Natural killer cell treated with Interleukin-12 subunit alpha and Interleukin-12 subunit beta and Interleukin-15 and Interleukin-18, amount 100 ng/mL, for 72 hours (primary cell): ENCODE measurements at regions not wholly inside any gene's neighbourhood (a gene's known extent, or its start where the extent isn't known, plus 50 kb on each side); places are given as distances from the start of the nearest gene placed in this dataset.
A peak's percentile ranks its signal among the peaks of the same experiment; 100 is the strongest.

ENCODE experiments used
- ATAC-seq, 2 donors: fragments of 150-1000 bp; cut with Tn5 transposase in 1 of 2; sonication (Bioruptor Pico), chemical (Tn5 transposase) in 1 of 2; 2 replicates each; pipeline ENCODE4 v1.10.0; 2021
- DNase-seq: peaks from one replicate; pipeline ENCODE4 v3.0.0; 2022; ENCODE audit warnings: low spot score
- H3K27ac Mint-ChIP-seq, 2 donors: 1 replicate in 1 of 2; 2 replicates in 1 of 2; pipeline ENCODE4 v1.8.0; 2022; ENCODE audit warnings: mixed read lengths in 2 of 2, mild to moderate bottlenecking in 1 of 2, moderate library complexity in 1 of 2
- H3K27me3 Mint-ChIP-seq, 2 donors: 1 replicate in 1 of 2; 2 replicates in 1 of 2; pipeline ENCODE4 v1.8.0; 2022; ENCODE audit warnings: mixed read lengths in 2 of 2
- H3K36me3 Mint-ChIP-seq: one replicate; pipeline ENCODE4 v1.8.0; 2022; ENCODE audit warnings: mixed read lengths
- H3K4me1 Mint-ChIP-seq, 2 donors: 1 replicate in 1 of 2; 2 replicates in 1 of 2; pipeline ENCODE4 v1.8.0; 2022; ENCODE audit warnings: low read depth in 2 of 2, mixed read lengths in 2 of 2, mild to moderate bottlenecking in 1 of 2
- H3K4me3 Mint-ChIP-seq: one replicate; pipeline ENCODE4 v1.8.0; 2022; ENCODE audit warnings: mixed read lengths
- H3K9me3 Mint-ChIP-seq: 2 replicates; pipeline ENCODE4 v1.8.0; 2022; ENCODE audit warnings: mixed read lengths

DNA sequence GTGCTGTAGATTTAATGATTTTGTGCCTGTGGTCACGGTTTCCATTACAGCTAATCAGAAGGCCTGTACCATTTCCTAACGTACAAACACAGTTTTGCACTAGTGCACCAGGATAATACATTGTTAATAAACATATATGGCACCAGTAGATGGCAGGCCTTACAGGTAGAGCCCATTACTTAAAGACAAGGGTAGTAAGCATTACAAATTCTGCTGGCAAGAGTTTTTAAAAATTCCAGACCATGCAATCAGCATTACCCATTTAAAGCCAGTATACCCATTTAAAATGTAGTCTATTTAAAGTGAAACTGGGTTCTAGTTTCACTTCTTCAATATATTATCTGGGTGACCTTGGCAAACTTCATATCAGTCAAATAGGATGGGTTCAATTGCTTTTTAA lies 224.2 kb downstream of the NUP35 start:
- H3K9me3 Mint-ChIP-seq: peaks cover 17% of the 10 kb centered on the region

DNA sequence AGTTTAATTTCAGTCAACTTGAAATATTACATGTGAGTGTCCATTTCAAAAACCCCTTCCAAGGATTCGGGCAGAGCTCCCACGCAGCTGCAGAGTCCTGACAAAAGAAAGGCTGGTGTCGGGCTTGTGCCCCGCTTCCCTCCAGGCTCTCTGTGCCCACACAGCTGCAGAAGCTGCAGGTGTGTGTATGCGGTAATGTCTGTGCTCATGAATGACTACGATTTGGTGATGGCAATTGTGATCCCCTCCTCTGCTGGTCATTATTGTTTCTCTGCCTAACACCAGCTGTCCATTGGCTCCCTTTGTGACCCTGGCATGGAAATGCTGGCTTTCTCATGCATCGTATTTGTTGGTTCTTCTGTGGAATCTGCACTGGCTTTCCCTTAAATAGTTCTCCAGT lies 224.8 kb downstream of the NUP35 start:
- Mint-ChIP-seq H3K27me3 (no peaks in the 10 kb centered on the region), H3K36me3 (no peaks in the 10 kb centered on the region), H3K27ac (no peak overlapping the region), H3K9me3 (peaks cover 17% of the 10 kb centered on the region), H3K4me3 (no peak overlapping the region), H3K4me1 (no peaks in the 10 kb centered on the region)
- ATAC-seq (no peak), DNase-seq (no peak)

More for the DNA sequence above, 224.2 kb downstream of the NUP35 start:
- ATAC-seq: no peak
- no peaks in the 10 kb centered on the region for H3K4me1 Mint-ChIP-seq
- H3K4me3 Mint-ChIP-seq: no peak overlapping the region
- H3K27me3 Mint-ChIP-seq: no peaks in the 10 kb centered on the region
- DNase-seq: no peak
- no peaks in the 10 kb centered on the region for H3K36me3 Mint-ChIP-seq
- no peak overlapping the region for H3K27ac Mint-ChIP-seq

DNA sequence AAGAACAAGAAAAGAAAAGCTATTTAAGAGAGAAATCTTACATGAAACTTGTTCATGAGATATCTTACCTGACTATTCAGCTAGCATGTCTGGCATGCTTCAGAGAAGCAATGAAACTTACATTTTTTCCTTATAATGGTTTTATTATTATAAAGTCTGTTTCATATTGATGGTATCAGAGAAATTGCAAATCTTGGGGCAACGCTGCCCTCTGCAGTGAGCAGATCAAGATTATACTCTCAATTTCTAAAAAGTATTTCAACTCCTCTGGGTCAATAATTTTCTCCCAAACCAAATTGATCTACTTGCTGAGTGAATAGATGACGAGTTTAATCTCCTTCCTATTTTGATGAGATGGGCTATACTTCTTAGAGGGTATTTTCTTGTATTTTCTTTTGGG lies 235.6 kb downstream of the NUP35 start:
- Mint-ChIP-seq H3K4me3 (no peak overlapping the region), H3K36me3 (no peaks in the 10 kb centered on the region), H3K9me3 (peaks cover 4% of the 10 kb centered on the region), H3K27me3 (no peaks in the 10 kb centered on the region), H3K4me1 (no peaks in the 10 kb centered on the region), H3K27ac (no peak overlapping the region)
- ATAC-seq (no peak), DNase-seq (no peak)

DNA sequence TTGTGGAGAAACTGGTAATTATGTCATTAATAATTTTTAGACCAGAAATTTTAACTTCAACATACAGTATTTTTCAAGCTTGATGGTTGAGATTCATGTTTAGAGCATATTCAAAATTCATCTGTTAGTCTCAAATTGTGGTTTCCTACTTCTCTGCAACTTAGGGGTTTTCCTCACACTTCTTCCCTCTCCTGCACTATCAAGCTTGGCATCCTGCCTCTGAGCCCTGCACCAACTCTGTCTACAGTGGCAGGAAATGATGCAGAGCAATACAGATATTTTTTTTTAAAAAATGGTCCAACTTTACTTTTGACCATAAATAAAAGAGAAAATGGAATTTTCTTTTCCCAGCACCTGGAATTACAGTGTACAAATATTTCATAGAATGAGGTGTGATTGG lies 247.3 kb downstream of the NUP35 start:
- H3K27me3 Mint-ChIP-seq: no peaks in the 10 kb centered on the region
- no peak overlapping the region for H3K27ac Mint-ChIP-seq
- peaks cover 3% of the 10 kb centered on the region for H3K36me3 Mint-ChIP-seq
- ATAC-seq (no peak), DNase-seq (no peak)
- no peaks in the 10 kb centered on the region for H3K4me1 Mint-ChIP-seq
- no peak overlapping the region for H3K4me3 Mint-ChIP-seq
- H3K9me3 Mint-ChIP-seq: peaks cover 22% of the 10 kb centered on the region

DNA sequence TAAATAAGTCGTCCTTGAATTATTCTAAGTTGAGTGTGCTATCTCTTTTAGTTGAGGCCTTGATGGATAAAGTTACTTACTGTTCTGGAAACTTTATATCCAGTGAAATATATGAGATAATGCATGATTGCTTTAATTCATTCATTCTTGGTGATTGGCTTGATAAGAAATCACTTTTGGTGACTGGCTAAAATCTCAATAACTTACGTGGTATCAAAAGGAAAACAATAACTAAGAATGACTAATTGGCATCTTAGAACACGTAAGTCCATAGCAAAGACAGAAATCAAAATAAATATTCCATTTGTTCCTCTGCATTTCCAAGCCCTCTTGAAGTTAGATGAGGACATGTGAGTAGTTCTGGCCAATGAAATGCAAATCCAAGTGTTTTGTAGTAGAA lies 251.6 kb downstream of the NUP35 start:
- H3K36me3 Mint-ChIP-seq: peaks cover 4% of the 10 kb centered on the region
- H3K9me3 Mint-ChIP-seq: peaks cover 19% of the 10 kb centered on the region
- H3K4me1 Mint-ChIP-seq: no peaks in the 10 kb centered on the region
- no peaks in the 10 kb centered on the region for H3K27me3 Mint-ChIP-seq
- ATAC-seq (no peak), DNase-seq (no peak)
- no peak overlapping the region for H3K27ac Mint-ChIP-seq
- H3K4me3 Mint-ChIP-seq: no peak overlapping the region

DNA sequence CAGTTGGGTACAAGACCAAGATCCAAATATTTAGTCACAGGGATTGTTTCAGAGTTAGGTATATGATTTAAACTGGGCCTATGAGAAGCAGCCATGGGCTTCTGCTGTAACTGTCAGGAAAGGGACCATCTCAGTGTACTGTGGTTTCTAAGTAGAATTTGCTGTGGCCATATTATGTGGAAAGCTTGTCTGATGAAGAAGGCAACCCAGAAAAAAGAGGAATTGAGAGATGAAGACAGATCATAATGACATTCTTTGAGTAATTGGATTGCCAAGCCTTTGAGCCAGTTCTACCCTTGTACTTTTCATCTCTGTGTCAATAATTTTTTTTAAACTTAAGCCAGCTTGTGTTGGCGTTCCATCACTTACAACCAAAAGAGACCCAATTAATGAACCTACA lies 259.6 kb downstream of the NUP35 start:
- H3K36me3 Mint-ChIP-seq: peaks cover 9% of the 10 kb centered on the region
- DNase-seq (no peak), ATAC-seq (no peak)
- no peaks in the 10 kb centered on the region for H3K4me1 Mint-ChIP-seq
- H3K9me3 Mint-ChIP-seq: peaks cover 24% of the 10 kb centered on the region
- no peak overlapping the region for H3K27ac Mint-ChIP-seq
- H3K27me3 Mint-ChIP-seq: no peaks in the 10 kb centered on the region
- H3K4me3 Mint-ChIP-seq: no peak overlapping the region

DNA sequence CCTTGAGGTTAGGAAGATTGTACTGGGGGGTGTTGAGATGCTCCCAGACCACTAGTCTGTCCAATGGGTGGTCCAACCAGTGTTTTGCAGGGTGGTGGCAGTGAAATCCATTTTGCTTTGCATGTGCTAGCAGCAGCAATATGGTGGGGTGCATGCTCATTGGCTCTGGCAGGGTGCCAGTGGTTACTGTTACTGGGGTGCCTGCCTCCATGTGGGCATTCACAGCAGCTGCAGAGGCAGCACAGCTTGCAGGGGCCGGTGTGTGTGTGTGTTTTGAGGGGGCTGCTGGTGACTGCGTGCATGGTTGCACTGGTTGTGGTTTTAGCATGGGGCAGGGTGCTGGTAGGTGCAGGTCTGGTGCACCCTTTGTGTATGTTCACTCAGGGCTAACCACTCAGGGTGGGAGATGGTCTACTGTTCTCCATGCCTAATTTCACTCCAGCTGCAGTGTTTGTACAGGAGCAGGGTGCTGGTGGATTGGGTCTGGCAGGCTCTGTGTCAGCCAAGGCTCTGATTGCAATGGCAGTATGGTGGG lies 265.4 kb downstream of the NUP35 start:
- DNase-seq (no peak), ATAC-seq (peak in 1 of 2 donors; percentile 27)
- Mint-ChIP-seq H3K27me3 (no peaks in the 10 kb centered on the region), H3K4me1 (no peaks in the 10 kb centered on the region), H3K36me3 (peaks cover 9% of the 10 kb centered on the region), H3K9me3 (peaks cover 42% of the 10 kb centered on the region), H3K4me3 (no peak overlapping the region), H3K27ac (no peak overlapping the region)

DNA sequence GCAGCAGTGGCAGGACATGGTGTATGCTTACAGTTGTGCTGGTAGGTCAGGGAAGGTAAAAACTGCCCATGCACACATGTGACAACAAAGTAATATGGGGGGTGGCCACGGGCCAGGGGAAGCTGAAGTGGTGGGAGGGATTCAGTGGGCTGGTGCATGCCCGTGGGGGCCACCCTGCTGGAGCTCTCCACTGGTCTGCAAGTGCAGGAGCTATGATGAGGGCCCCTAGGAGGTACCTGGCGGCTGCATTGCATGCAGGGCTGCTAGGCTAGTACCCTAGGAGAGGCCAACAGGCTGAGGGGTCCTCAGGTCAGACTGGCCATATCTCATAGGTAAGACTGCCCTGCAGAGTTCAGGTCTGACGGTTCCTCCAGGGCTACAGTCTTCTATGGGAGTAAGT lies 265.9 kb downstream of the NUP35 start:
- Mint-ChIP-seq H3K27me3 (no peaks in the 10 kb centered on the region), H3K9me3 (peaks cover 45% of the 10 kb centered on the region), H3K4me1 (no peaks in the 10 kb centered on the region), H3K4me3 (no peak overlapping the region), H3K27ac (no peak overlapping the region), H3K36me3 (peaks cover 9% of the 10 kb centered on the region)
- peak in 1 of 2 donors; percentile 6 for ATAC-seq
- DNase-seq: no peak

DNA sequence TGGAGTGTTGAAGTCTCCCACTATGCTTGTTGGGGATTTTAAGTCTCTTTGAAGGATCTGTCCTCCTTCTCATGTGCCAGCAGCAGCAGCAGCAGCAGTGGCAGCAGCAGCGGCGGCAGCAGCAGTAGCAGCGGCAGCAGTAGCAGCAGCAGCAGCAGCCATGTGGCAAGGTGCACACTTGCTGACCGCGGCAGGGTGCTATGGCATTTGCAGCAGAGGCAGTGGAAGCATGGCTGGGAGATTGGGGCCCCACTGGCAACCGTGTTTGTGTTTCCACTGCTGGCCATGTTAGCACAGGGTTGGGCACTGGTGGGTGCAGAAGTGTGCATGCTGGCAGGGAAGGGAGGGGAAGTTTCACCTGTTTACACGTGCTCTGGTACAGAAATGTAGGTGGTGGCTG lies 280.1 kb downstream of the NUP35 start:
- ATAC-seq: no peak
- Mint-ChIP-seq H3K36me3 (peaks cover 20% of the 10 kb centered on the region), H3K9me3 (peaks cover 26% of the 10 kb centered on the region), H3K4me3 (no peak overlapping the region), H3K4me1 (no peaks in the 10 kb centered on the region), H3K27ac (no peak overlapping the region), H3K27me3 (no peaks in the 10 kb centered on the region)
- no peak for DNase-seq

DNA sequence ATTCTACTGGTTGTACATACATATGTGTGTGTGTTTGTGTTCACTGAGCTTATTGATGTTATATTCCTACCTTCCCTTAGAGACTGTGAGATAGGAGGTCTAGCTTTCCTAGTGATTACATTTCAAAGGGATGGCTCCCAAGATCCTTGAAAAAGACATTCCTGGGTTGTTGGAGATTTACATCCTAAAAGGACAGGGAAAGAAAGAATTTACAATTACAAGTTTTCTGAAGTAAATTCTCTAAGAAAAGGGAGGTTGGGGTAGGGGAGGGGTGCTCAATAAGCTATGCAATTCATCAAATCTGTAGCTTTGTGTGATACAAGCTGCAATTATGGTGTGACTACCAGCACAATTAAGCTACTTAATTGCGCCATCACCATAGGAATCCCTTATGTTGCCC lies 284.3 kb downstream of the NUP35 start:
- peaks cover 5% of the 10 kb centered on the region for H3K36me3 Mint-ChIP-seq
- no peaks in the 10 kb centered on the region for H3K27me3 Mint-ChIP-seq
- DNase-seq (no peak), ATAC-seq (no peak)
- no peak overlapping the region for H3K27ac Mint-ChIP-seq
- H3K9me3 Mint-ChIP-seq: peaks cover 18% of the 10 kb centered on the region
- no peak overlapping the region for H3K4me3 Mint-ChIP-seq
- H3K4me1 Mint-ChIP-seq: no peaks in the 10 kb centered on the region

DNA sequence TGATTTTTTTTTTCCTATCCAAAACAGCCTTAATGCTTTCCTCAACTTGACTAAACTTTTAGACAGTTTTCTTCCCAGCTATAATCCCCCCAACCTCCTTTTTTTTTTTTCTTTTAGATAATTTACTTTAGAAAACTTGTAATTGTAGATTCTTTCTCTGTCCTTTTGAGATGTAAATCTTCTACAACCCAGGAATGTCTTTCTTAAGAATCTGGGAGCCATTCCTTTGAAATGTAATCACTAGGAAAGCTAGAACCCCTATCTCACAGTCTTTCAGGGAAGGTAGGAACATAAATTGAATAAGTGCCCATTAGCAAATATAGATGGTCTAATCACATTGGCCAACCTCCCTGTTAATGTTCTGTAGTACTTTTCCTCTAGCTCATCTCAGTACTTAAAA lies 285.4 kb downstream of the NUP35 start:
- H3K27ac Mint-ChIP-seq: no peak overlapping the region
- peaks cover 9% of the 10 kb centered on the region for H3K9me3 Mint-ChIP-seq
- no peak overlapping the region for H3K4me3 Mint-ChIP-seq
- no peak for ATAC-seq
- no peaks in the 10 kb centered on the region for H3K27me3 Mint-ChIP-seq
- H3K4me1 Mint-ChIP-seq: no peaks in the 10 kb centered on the region
- DNase-seq: no peak
- H3K36me3 Mint-ChIP-seq: no peaks in the 10 kb centered on the region

DNA sequence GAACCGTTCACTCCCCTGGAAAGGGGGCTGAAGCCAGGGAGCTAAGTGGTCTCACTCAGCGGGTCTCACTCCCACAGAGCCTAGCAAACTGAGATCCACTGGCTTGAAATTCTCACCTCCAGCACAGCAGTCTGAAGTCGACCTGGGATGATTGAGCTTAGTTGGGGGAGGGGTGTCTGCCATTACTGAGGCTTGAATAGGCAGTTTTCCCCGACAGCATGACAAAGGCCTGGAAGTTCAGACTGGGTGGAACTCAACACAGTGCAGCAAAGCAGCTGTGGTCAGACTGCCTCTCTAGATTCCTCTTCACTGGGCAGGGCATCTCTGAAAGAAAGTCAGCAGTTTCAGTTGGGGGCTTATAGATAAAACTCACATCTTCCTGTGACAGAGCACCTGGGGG lies 292.5 kb downstream of the NUP35 start:
- DNase-seq (no peak), ATAC-seq (no peak)
- Mint-ChIP-seq H3K27ac (no peak overlapping the region), H3K4me1 (no peaks in the 10 kb centered on the region), H3K36me3 (peaks cover 8% of the 10 kb centered on the region), H3K27me3 (no peaks in the 10 kb centered on the region), H3K4me3 (no peak overlapping the region), H3K9me3 (peaks cover 17% of the 10 kb centered on the region)

DNA sequence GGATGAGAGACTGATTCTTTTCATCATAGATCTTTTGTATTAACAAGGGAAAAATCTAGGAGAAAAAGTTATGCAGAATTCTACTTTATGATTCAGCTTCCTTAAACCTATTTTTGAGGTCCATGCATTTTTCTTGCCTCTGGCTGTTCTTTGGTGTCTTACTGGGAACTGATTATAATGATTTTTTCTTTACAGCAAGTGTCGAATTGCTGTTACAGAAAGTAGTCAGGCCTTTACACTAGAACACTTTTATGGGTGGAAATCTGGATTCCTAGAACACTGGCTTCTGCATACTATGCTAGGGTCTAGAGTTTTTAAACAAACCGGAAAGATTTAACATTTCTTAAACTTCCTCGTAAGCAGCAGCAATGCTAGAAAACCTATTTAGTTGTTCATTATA lies 302.6 kb downstream of the NUP35 start:
- peaks cover 4% of the 10 kb centered on the region for H3K36me3 Mint-ChIP-seq
- DNase-seq: no peak
- H3K4me1 Mint-ChIP-seq: no peaks in the 10 kb centered on the region
- no peak overlapping the region for H3K27ac Mint-ChIP-seq
- H3K4me3 Mint-ChIP-seq: no peak overlapping the region
- peaks cover 12% of the 10 kb centered on the region for H3K9me3 Mint-ChIP-seq
- ATAC-seq: no peak
- H3K27me3 Mint-ChIP-seq: no peaks in the 10 kb centered on the region

DNA sequence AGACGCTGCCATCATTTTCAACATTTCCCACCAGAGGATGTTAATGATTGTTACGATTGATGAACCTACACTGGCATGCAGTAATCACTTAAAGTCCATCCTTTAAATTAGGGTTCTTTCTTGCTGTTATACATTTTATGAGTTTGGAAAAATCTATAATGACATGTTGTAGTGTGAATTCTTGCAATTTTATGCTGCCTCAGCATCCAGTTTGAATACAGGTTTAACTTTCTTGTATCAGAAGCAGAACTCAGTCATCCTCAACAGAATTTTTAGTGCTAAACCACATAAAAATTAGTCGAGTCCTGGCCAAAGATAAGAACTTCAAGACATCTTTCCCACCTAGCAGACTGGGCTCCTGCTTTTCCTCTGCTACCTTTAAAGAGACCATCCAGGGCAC lies 303.3 kb downstream of the NUP35 start:
- DNase-seq: no peak
- Mint-ChIP-seq H3K36me3 (no peaks in the 10 kb centered on the region), H3K9me3 (peaks cover 8% of the 10 kb centered on the region)

DNA sequence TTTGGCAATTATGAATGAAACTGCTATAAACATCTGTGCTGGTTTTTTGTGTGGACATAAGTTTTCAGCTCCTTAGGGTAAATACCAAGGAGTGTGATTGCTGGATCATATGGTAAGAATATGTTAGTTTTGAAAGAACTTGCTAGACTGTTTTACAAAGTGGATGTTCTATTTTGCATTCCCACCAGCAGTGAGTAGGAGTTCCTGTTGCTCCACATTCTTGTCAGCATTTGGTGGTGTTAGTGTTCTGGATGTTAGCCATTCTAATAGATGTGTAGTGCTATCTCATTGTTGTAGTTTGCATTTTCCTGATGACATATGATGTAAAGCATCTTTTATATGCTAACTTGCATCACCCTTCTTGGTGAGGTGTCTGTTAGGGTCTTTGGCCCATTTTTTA lies 304.6 kb downstream of the NUP35 start:
- H3K4me3 Mint-ChIP-seq: no peak overlapping the region
- peaks cover 8% of the 10 kb centered on the region for H3K9me3 Mint-ChIP-seq
- no peak for DNase-seq
- no peak for ATAC-seq
- H3K27ac Mint-ChIP-seq: no peak overlapping the region
- H3K4me1 Mint-ChIP-seq: no peaks in the 10 kb centered on the region
- no peaks in the 10 kb centered on the region for H3K27me3 Mint-ChIP-seq
- no peaks in the 10 kb centered on the region for H3K36me3 Mint-ChIP-seq

More for the DNA sequence above, 303.3 kb downstream of the NUP35 start:
- no peaks in the 10 kb centered on the region for H3K27me3 Mint-ChIP-seq
- no peak overlapping the region for H3K4me3 Mint-ChIP-seq
- no peak for ATAC-seq
- no peaks in the 10 kb centered on the region for H3K4me1 Mint-ChIP-seq
- no peak overlapping the region for H3K27ac Mint-ChIP-seq
